ENCODE measurements at regions not wholly inside any gene's neighbourhood (a gene's known extent, or its start where the extent isn't known, plus 50 kb on each side); places are given as distances from the start of the nearest gene placed in this dataset.

- DNase-seq (ENCODE audit: low spot score, unreplicated experiment), result no peak
- H3K36me3 Mint-ChIP-seq (ENCODE audit: insufficient read depth), result peaks cover 2% of the 10 kb centered on the region
- H3K4me3 Mint-ChIP-seq (ENCODE audit: low read depth), result no peak overlapping the region
- H3K27me3 Mint-ChIP-seq, result no peaks in the 10 kb centered on the region
- no peak overlapping the region for H3K27ac Mint-ChIP-seq
- TF ChIP-seq CTCF (IDR thresholded peaks at IDR 0.05; ENCODE audit: unreplicated experiment), result no peak
- H3K9me3 Mint-ChIP-seq (ENCODE audit: low read depth), result no peaks in the 10 kb centered on the region
- H3K4me1 Mint-ChIP-seq (ENCODE audit: low read depth), result peaks cover 4% of the 10 kb centered on the region
Measured at GRCh38 chr13:73739394-73739793, 394.8 kb downstream of the KLF12 start.

- Mint-ChIP-seq H3K36me3 (ENCODE audit: insufficient read depth) (no peaks in the 10 kb centered on the region), H3K4me3 (ENCODE audit: low read depth) (no peak overlapping the region), H3K27ac (no peak overlapping the region), H3K27me3 (no peaks in the 10 kb centered on the region), H3K9me3 (ENCODE audit: low read depth) (no peaks in the 10 kb centered on the region), H3K4me1 (ENCODE audit: low read depth) (peaks cover 4% of the 10 kb centered on the region)
- no peak for DNase-seq (ENCODE audit: low spot score, unreplicated experiment)
- TF ChIP-seq CTCF (IDR thresholded peaks at IDR 0.05; ENCODE audit: unreplicated experiment), result no peak
Measured at GRCh38 chr13:73738626-73739025, 395.6 kb downstream of the KLF12 start.

- H3K36me3 Mint-ChIP-seq (ENCODE audit: insufficient read depth), result no peaks in the 10 kb centered on the region
- no peaks in the 10 kb centered on the region for H3K27me3 Mint-ChIP-seq
- TF ChIP-seq CTCF (IDR thresholded peaks at IDR 0.05; ENCODE audit: unreplicated experiment), result no peak
- H3K9me3 Mint-ChIP-seq (ENCODE audit: low read depth), result no peaks in the 10 kb centered on the region
- H3K27ac Mint-ChIP-seq, result no peak overlapping the region
- H3K4me3 Mint-ChIP-seq (ENCODE audit: low read depth), result no peak overlapping the region
- peaks cover 4% of the 10 kb centered on the region for H3K4me1 Mint-ChIP-seq (ENCODE audit: low read depth)
- DNase-seq (ENCODE audit: low spot score, unreplicated experiment), result no peak
Measured at GRCh38 chr13:73737214-73737613, 397.0 kb downstream of the KLF12 start.

- Mint-ChIP-seq H3K27me3 (no peaks in the 10 kb centered on the region), H3K27ac (no peak overlapping the region), H3K9me3 (ENCODE audit: low read depth) (no peaks in the 10 kb centered on the region), H3K36me3 (ENCODE audit: insufficient read depth) (no peaks in the 10 kb centered on the region), H3K4me3 (ENCODE audit: low read depth) (no peak overlapping the region), H3K4me1 (ENCODE audit: low read depth) (no peaks in the 10 kb centered on the region)
- no peak for TF ChIP-seq CTCF (IDR thresholded peaks at IDR 0.05; ENCODE audit: unreplicated experiment)
- DNase-seq (ENCODE audit: low spot score, unreplicated experiment), result no peak
Measured at GRCh38 chr13:73733706-73734105, 400.5 kb downstream of the KLF12 start.

- H3K4me3 Mint-ChIP-seq (ENCODE audit: low read depth), result no peak overlapping the region
- H3K36me3 Mint-ChIP-seq (ENCODE audit: insufficient read depth), result peaks cover 4% of the 10 kb centered on the region
- no peaks in the 10 kb centered on the region for H3K9me3 Mint-ChIP-seq (ENCODE audit: low read depth)
- H3K27me3 Mint-ChIP-seq, result no peaks in the 10 kb centered on the region
- no peak for DNase-seq (ENCODE audit: low spot score, unreplicated experiment)
- TF ChIP-seq CTCF (IDR thresholded peaks at IDR 0.05; ENCODE audit: unreplicated experiment), result no peak
- no peaks in the 10 kb centered on the region for H3K4me1 Mint-ChIP-seq (ENCODE audit: low read depth)
- no peak overlapping the region for H3K27ac Mint-ChIP-seq
Measured at GRCh38 chr13:73732350-73732749, 401.9 kb downstream of the KLF12 start.

Measured in progenitor cell of endocrine pancreas (in vitro differentiated cells).